ENCODE measurements at regions not wholly inside any gene's neighbourhood (a gene's known extent, or its start where the extent isn't known, plus 50 kb on each side); places are given as distances from the start of the nearest gene placed in this dataset.

DNA sequence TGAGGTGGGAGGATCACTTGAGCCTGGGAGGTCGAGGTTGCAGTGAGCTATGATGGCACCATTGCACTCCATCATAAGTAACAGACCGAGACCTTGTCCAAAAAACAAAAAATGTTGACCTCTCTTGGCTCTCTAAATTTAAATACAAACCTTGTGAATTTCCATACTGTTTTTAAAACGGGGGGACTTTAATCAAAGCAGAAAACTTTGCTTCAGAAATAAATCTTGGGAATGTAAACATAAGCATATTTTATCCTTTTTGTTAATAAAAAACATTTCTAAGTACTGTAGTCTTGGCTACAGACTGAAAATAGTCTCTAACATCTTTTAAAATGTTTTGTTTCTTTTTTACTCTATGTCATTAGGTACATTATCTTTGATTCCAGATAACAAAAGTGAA lies 130.7 kb upstream of the RASSF8 start:
- TF ChIP-seq, protein P1, sequence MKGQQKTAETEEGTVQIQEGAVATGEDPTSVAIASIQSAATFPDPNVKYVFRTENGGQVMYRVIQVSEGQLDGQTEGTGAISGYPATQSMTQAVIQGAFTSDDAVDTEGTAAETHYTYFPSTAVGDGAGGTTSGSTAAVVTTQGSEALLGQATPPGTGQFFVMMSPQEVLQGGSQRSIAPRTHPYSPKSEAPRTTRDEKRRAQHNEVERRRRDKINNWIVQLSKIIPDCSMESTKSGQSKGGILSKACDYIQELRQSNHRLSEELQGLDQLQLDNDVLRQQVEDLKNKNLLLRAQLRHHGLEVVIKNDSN (IDR thresholded peaks at IDR 0.05): no peak
- TF ChIP-seq NFIC (IDR thresholded peaks at IDR 0.05): no peak
- TF ChIP-seq EGR1 (IDR thresholded peaks at IDR 0.05): no peak
- TF ChIP-seq CEBPB (IDR thresholded peaks at IDR 0.05): no peak
- no peak for TF ChIP-seq TCF12 (IDR thresholded peaks at IDR 0.05; ENCODE audit: low read depth)
- no peak for TF ChIP-seq CREB1 (IDR thresholded peaks at IDR 0.05; ENCODE audit: low read depth)
- TF ChIP-seq RAD21 (IDR thresholded peaks at IDR 0.05; ENCODE audit: low read depth): no peak
- no peak for TF ChIP-seq YY1 (IDR thresholded peaks at IDR 0.05; ENCODE audit: low read depth)
- TF ChIP-seq, protein P2, sequence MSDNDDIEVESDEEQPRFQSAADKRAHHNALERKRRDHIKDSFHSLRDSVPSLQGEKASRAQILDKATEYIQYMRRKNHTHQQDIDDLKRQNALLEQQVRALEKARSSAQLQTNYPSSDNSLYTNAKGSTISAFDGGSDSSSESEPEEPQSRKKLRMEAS (IDR thresholded peaks at IDR 0.05): no peak
- TF ChIP-seq, protein P3, sequence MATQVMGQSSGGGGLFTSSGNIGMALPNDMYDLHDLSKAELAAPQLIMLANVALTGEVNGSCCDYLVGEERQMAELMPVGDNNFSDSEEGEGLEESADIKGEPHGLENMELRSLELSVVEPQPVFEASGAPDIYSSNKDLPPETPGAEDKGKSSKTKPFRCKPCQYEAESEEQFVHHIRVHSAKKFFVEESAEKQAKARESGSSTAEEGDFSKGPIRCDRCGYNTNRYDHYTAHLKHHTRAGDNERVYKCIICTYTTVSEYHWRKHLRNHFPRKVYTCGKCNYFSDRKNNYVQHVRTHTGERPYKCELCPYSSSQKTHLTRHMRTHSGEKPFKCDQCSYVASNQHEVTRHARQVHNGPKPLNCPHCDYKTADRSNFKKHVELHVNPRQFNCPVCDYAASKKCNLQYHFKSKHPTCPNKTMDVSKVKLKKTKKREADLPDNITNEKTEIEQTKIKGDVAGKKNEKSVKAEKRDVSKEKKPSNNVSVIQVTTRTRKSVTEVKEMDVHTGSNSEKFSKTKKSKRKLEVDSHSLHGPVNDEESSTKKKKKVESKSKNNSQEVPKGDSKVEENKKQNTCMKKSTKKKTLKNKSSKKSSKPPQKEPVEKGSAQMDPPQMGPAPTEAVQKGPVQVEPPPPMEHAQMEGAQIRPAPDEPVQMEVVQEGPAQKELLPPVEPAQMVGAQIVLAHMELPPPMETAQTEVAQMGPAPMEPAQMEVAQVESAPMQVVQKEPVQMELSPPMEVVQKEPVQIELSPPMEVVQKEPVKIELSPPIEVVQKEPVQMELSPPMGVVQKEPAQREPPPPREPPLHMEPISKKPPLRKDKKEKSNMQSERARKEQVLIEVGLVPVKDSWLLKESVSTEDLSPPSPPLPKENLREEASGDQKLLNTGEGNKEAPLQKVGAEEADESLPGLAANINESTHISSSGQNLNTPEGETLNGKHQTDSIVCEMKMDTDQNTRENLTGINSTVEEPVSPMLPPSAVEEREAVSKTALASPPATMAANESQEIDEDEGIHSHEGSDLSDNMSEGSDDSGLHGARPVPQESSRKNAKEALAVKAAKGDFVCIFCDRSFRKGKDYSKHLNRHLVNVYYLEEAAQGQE (IDR thresholded peaks at IDR 0.05; ENCODE audit: low read depth): no peak
- TF ChIP-seq TEAD4 (IDR thresholded peaks at IDR 0.05): no peak
- TF ChIP-seq TAF1 (IDR thresholded peaks at IDR 0.05; ENCODE audit: low read depth): no peak
- no peak for TF ChIP-seq ZBTB7A (IDR thresholded peaks at IDR 0.05; ENCODE audit: low read depth)
- no peak for TF ChIP-seq FOXM1 (IDR thresholded peaks at IDR 0.05; ENCODE audit: borderline replicate concordance, low read depth)
- TF ChIP-seq EP300 (IDR thresholded peaks at IDR 0.05; ENCODE audit: borderline replicate concordance): no peak

DNA sequence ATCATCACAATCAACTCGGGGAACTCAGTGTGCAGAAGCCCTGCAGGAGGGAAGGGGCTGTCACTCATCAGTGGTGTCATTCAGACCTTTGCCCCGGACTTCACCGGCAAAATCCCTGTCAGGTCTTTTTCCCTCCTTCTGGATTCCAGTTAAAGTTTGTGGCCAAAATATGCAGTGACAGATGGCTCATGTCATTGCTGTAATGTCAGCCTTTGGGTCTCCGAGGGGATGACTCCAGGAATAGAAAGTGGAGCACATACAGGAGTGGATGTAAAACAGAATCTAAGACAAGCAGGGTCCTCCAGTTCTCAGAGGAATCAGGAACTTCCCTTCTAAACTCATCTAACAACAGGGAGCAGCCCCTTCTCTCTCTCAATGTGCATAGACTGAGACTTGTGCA lies 130.3 kb upstream of the RASSF8 start:
- TF ChIP-seq TEAD4 (IDR thresholded peaks at IDR 0.05) (no peak), EP300 (IDR thresholded peaks at IDR 0.05; ENCODE audit: borderline replicate concordance) (no peak), EGR1 (IDR thresholded peaks at IDR 0.05) (no peak), YY1 (IDR thresholded peaks at IDR 0.05; ENCODE audit: low read depth) (no peak), FOXM1 (IDR thresholded peaks at IDR 0.05; ENCODE audit: borderline replicate concordance, low read depth) (no peak), TCF12 (IDR thresholded peaks at IDR 0.05; ENCODE audit: low read depth) (no peak), TAF1 (IDR thresholded peaks at IDR 0.05; ENCODE audit: low read depth) (no peak), NFIC (IDR thresholded peaks at IDR 0.05) (no peak)
- TF ChIP-seq, protein P1 (IDR thresholded peaks at IDR 0.05): no peak
- TF ChIP-seq, protein P3 (IDR thresholded peaks at IDR 0.05; ENCODE audit: low read depth): no peak

DNA sequence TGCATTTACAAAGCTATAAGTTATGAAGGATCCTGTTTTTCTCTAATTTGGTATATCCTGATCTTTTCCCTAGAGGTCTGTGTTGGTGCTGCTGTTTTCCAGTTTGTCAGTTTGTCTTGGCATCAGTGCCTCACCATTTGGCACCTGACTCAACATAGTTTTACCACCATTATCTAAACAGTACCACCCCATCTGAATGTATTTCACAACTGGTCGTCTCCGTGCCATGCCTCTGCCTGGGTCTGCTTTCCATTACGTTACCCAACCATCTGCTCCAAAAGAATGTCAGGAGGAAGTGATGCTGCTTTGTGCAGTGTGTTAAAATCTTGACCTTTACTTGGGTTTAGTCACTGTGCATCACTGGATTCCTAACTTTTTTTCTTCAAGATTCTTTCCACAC lies 129.3 kb upstream of the RASSF8 start:
- TF ChIP-seq EGR1 (IDR thresholded peaks at IDR 0.05) (no peak), RAD21 (IDR thresholded peaks at IDR 0.05; ENCODE audit: low read depth) (no peak), EP300 (IDR thresholded peaks at IDR 0.05; ENCODE audit: borderline replicate concordance) (no peak), YY1 (IDR thresholded peaks at IDR 0.05; ENCODE audit: low read depth) (no peak), TAF1 (IDR thresholded peaks at IDR 0.05; ENCODE audit: low read depth) (no peak), ZBTB7A (IDR thresholded peaks at IDR 0.05; ENCODE audit: low read depth) (no peak), TCF12 (IDR thresholded peaks at IDR 0.05; ENCODE audit: low read depth) (no peak), FOXM1 (IDR thresholded peaks at IDR 0.05; ENCODE audit: borderline replicate concordance, low read depth) (no peak), CEBPB (IDR thresholded peaks at IDR 0.05) (no peak), NFIC (IDR thresholded peaks at IDR 0.05) (no peak)
- TF ChIP-seq, protein P2 (IDR thresholded peaks at IDR 0.05): no peak

DNA sequence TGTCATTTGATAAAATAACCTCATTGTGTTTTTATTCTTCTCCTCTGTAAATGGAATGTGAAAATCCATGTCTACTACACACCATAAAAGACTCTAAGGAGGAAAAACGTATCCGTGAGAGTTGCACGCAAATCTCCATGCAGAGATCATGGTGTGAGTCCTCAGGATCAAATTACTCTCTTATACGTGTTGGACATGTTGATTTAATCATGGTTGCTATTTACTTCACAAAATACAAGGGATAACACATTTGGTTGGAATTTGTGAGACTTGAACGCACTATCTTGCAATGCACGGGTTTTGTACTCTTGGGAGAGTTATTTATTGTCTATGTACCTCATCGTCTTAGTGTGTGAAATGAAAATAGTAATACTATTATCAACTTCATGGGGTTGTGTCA lies 128.0 kb upstream of the RASSF8 start:
- no peak for TF ChIP-seq CREB1 (IDR thresholded peaks at IDR 0.05; ENCODE audit: low read depth)
- TF ChIP-seq, protein P2 (IDR thresholded peaks at IDR 0.05): no peak
- TF ChIP-seq, protein P3 (IDR thresholded peaks at IDR 0.05; ENCODE audit: low read depth): no peak
- no peak for TF ChIP-seq TCF12 (IDR thresholded peaks at IDR 0.05; ENCODE audit: low read depth)
- TF ChIP-seq TAF1 (IDR thresholded peaks at IDR 0.05; ENCODE audit: low read depth): no peak
- TF ChIP-seq YY1 (IDR thresholded peaks at IDR 0.05; ENCODE audit: low read depth): no peak
- TF ChIP-seq NFIC (IDR thresholded peaks at IDR 0.05): no peak
- TF ChIP-seq TEAD4 (IDR thresholded peaks at IDR 0.05): no peak
